CD4-positive, alpha-beta memory T cell (primary cell): ENCODE measurements at regions not wholly inside any gene's neighbourhood (a gene's known extent, or its start where the extent isn't known, plus 50 kb on each side); places are given as distances from the start of the nearest gene placed in this dataset.

Experiments used
- CTCF ChIA-PET: fragments of 350-600 bp; sonication (Branson Sonifier 250); formaldehyde crosslinking; loops from one replicate; lab custom pipeline; 2021; ENCODE audit warnings: inconsistent platforms; ENCODE audit not compliant: partially characterized antibody; lab: Charles Lee
- POLR2A ChIA-PET: fragments of 350-600 bp; sonication (Branson Sonifier 250); formaldehyde crosslinking; loops from one replicate; lab custom pipeline; 2021; ENCODE audit not compliant: partially characterized antibody; lab: Charles Lee
- DNase-seq, 5 donors: peaks; one replicate each; pipeline versions ENCODE4 v3.0.0 to v3.0.0-alpha.2; 2020 to 2022; ENCODE audit warnings: mixed read lengths in 1 of 5
- H3K27ac ChIP-seq: one replicate; pipeline ENCODE4 v1.7.0; 2013; ENCODE audit warnings: low read depth, low read length
- H3K27me3 ChIP-seq: 2 replicates; pipeline ENCODE4 v1.7.0; 2013; ENCODE audit warnings: mild to moderate bottlenecking, low read length, moderate library complexity; ENCODE audit not compliant: insufficient read depth
- H3K36me3 ChIP-seq: 2 replicates; pipeline ENCODE4 v1.7.0; 2013; ENCODE audit warnings: mild to moderate bottlenecking, low read length, moderate library complexity; ENCODE audit not compliant: insufficient read depth
- H3K4me1 ChIP-seq: 2 replicates; pipeline ENCODE4 v1.7.0; 2013; ENCODE audit warnings: mild to moderate bottlenecking, low read length, moderate library complexity; ENCODE audit not compliant: insufficient read depth
- H3K4me3 ChIP-seq, 2 donors: one replicate each; pipeline ENCODE4 v1.7.0; 2013; ENCODE audit warnings: low read length in 2 of 2, mild to moderate bottlenecking in 1 of 2
- H3K9me3 ChIP-seq, 2 donors: one replicate each; pipeline ENCODE4 v1.7.0; 2013; ENCODE audit warnings: low read length in 2 of 2, control low read depth in 1 of 2; ENCODE audit not compliant: control insufficient read depth in 1 of 2
- H3K27ac Mint-ChIP-seq, 7 donors: one replicate each; pipeline ENCODE4 v1.8.0; 2020 to 2021; ENCODE audit warnings: mixed read lengths in 7 of 7, mild to moderate bottlenecking in 6 of 7, inconsistent platforms in 3 of 7, moderate library complexity in 3 of 7
- H3K27me3 Mint-ChIP-seq, 2 donors: one replicate each; pipeline ENCODE4 v1.8.0; 2020 to 2021; ENCODE audit warnings: mixed read lengths in 2 of 2
- H3K36me3 Mint-ChIP-seq, 2 donors: one replicate each; pipeline ENCODE4 v1.8.0; 2020 to 2021; ENCODE audit warnings: mixed read lengths in 2 of 2, inconsistent platforms in 1 of 2, mild to moderate bottlenecking in 1 of 2
- H3K4me1 Mint-ChIP-seq, 4 donors: one replicate each; pipeline ENCODE4 v1.8.0; 2020 to 2021; ENCODE audit warnings: mixed read lengths in 4 of 4, mild to moderate bottlenecking in 1 of 4
- H3K4me3 Mint-ChIP-seq, 8 donors: one replicate each; pipeline ENCODE4 v1.8.0; 2020 to 2021; ENCODE audit warnings: mixed read lengths in 8 of 8, mild to moderate bottlenecking in 7 of 8, moderate library complexity in 6 of 8, inconsistent platforms in 3 of 8
- H3K9me3 Mint-ChIP-seq, 8 donors: one replicate each; pipeline ENCODE4 v1.8.0; 2020 to 2021; ENCODE audit warnings: mixed read lengths in 8 of 8, mild to moderate bottlenecking in 5 of 8, inconsistent platforms in 3 of 8, moderate library complexity in 1 of 8
- intact Hi-C: fragments of 100-400 bp; cut with micrococcal nuclease; formaldehyde crosslinking; loops from one replicate; pipeline ENCODE4 v1.15.1; 2023

GRCh38 chr2:215619022-215619958 is 183.4 kb upstream of the FN1 start:
- DNase-seq: no peak
- no peak overlapping the region for H3K4me3 ChIP-seq
- H3K9me3 ChIP-seq: no peaks in the 10 kb centered on the region
- Mint-ChIP-seq H3K36me3 (no peaks in the 10 kb centered on the region), H3K27me3 (peaks cover 0 to 5% of the 10 kb centered on the region in 2 donors), H3K27ac (no peak overlapping the region), H3K9me3 (peaks cover 0 to 2% (median 0%) of the 10 kb centered on the region in 8 donors), H3K4me1 (peaks cover 0 to 5% (median 1%) of the 10 kb centered on the region in 4 donors), H3K4me3 (peak overlapping the region in 2 of 8 donors; percentile 63 to 67)
- no peaks in the 10 kb centered on the region for H3K27me3 ChIP-seq
- H3K27ac ChIP-seq: no peak overlapping the region
- H3K36me3 ChIP-seq: no peaks in the 10 kb centered on the region
- intact Hi-C loops: no loop called here
- no peaks in the 10 kb centered on the region for H3K4me1 ChIP-seq
- ChIA-PET POLR2A (no interaction called here), CTCF (no interaction called here)

GRCh38 chr2:215618145-215618544 is 182.3 kb upstream of the FN1 start:
- no peaks in the 10 kb centered on the region for H3K27me3 ChIP-seq
- intact Hi-C loops: no loop called here
- H3K4me1 ChIP-seq: no peaks in the 10 kb centered on the region
- H3K27me3 Mint-ChIP-seq: peaks cover 0 to 5% of the 10 kb centered on the region in 2 donors
- H3K27ac ChIP-seq: no peak overlapping the region
- peaks cover 0 to 2% (median 0%) of the 10 kb centered on the region in 8 donors for H3K9me3 Mint-ChIP-seq
- ChIA-PET POLR2A (no interaction called here), CTCF (no interaction called here)
- H3K27ac Mint-ChIP-seq: no peak overlapping the region
- DNase-seq: no peak
- no peaks in the 10 kb centered on the region for H3K36me3 ChIP-seq
- H3K4me3 Mint-ChIP-seq: no peak overlapping the region
- no peak overlapping the region for H3K4me3 ChIP-seq
- no peaks in the 10 kb centered on the region for H3K36me3 Mint-ChIP-seq
- no peaks in the 10 kb centered on the region for H3K9me3 ChIP-seq
- peaks cover 0 to 5% (median 1%) of the 10 kb centered on the region in 4 donors for H3K4me1 Mint-ChIP-seq

GRCh38 chr2:215617060-215617824 is 181.4 kb upstream of the FN1 start:
- Mint-ChIP-seq H3K4me1 (peaks cover 0 to 5% (median 1%) of the 10 kb centered on the region in 4 donors), H3K4me3 (no peak overlapping the region), H3K27ac (no peak overlapping the region), H3K9me3 (peaks cover 0 to 2% (median 0%) of the 10 kb centered on the region in 8 donors), H3K27me3 (peaks cover 1 to 5% of the 10 kb centered on the region in 2 donors), H3K36me3 (no peaks in the 10 kb centered on the region)
- no peaks in the 10 kb centered on the region for H3K36me3 ChIP-seq
- POLR2A ChIA-PET: no interaction called here
- H3K4me1 ChIP-seq: no peaks in the 10 kb centered on the region
- no peaks in the 10 kb centered on the region for H3K9me3 ChIP-seq
- no peak overlapping the region for H3K27ac ChIP-seq
- H3K27me3 ChIP-seq: no peaks in the 10 kb centered on the region
- DNase-seq: no peak
- intact Hi-C loops: no loop called here
- CTCF ChIA-PET: no interaction called here
- no peak overlapping the region for H3K4me3 ChIP-seq

GRCh38 chr2:215615803-215616174 is 179.9 kb upstream of the FN1 start:
- POLR2A ChIA-PET: no interaction called here

GRCh38 chr2:215615067-215615802 is 179.4 kb upstream of the FN1 start:
- intact Hi-C loops: no loop called here
- ChIA-PET POLR2A (no interaction called here), CTCF (no interaction called here)
- Mint-ChIP-seq H3K36me3 (no peaks in the 10 kb centered on the region), H3K4me1 (peaks cover 0 to 5% (median 1%) of the 10 kb centered on the region in 4 donors), H3K4me3 (no peak overlapping the region), H3K9me3 (peaks cover 0 to 2% (median 0%) of the 10 kb centered on the region in 8 donors), H3K27me3 (peaks cover 1 to 5% of the 10 kb centered on the region in 2 donors), H3K27ac (no peak overlapping the region)
- DNase-seq: no peak
- no peaks in the 10 kb centered on the region for H3K36me3 ChIP-seq
- no peaks in the 10 kb centered on the region for H3K4me1 ChIP-seq
- H3K4me3 ChIP-seq: no peak overlapping the region
- no peak overlapping the region for H3K27ac ChIP-seq
- H3K9me3 ChIP-seq: no peaks in the 10 kb centered on the region
- no peaks in the 10 kb centered on the region for H3K27me3 ChIP-seq

More at GRCh38 chr2:215615803-215616174, 179.9 kb upstream of the FN1 start:
- Mint-ChIP-seq H3K36me3 (no peaks in the 10 kb centered on the region), H3K4me1 (peaks cover 0 to 5% (median 1%) of the 10 kb centered on the region in 4 donors), H3K27me3 (peaks cover 1 to 5% of the 10 kb centered on the region in 2 donors), H3K27ac (no peak overlapping the region), H3K4me3 (no peak overlapping the region), H3K9me3 (peaks cover 0 to 2% (median 0%) of the 10 kb centered on the region in 8 donors)
- no peak for DNase-seq
- Histone ChIP-seq H3K4me3 (no peak overlapping the region), H3K9me3 (no peaks in the 10 kb centered on the region), H3K27me3 (no peaks in the 10 kb centered on the region), H3K36me3 (no peaks in the 10 kb centered on the region), H3K27ac (no peak overlapping the region), H3K4me1 (no peaks in the 10 kb centered on the region)
- CTCF ChIA-PET: no interaction called here
- intact Hi-C loops: no loop called here

- Mint-ChIP-seq H3K9me3 (peaks cover 0 to 2% (median 0%) of the 10 kb centered on the region in 8 donors), H3K27me3 (peaks cover 1 to 5% of the 10 kb centered on the region in 2 donors), H3K27ac (peak overlapping the region in 1 of 7 donors; percentile 67), H3K36me3 (no peaks in the 10 kb centered on the region), H3K4me1 (peaks cover 0 to 1% (median 0%) of the 10 kb centered on the region in 4 donors), H3K4me3 (no peak overlapping the region)
- H3K27me3 ChIP-seq: no peaks in the 10 kb centered on the region
- no peaks in the 10 kb centered on the region for H3K9me3 ChIP-seq
- no peak for DNase-seq
- no peak overlapping the region for H3K27ac ChIP-seq
- H3K36me3 ChIP-seq: no peaks in the 10 kb centered on the region
- ChIA-PET POLR2A (no interaction called here), CTCF (no interaction called here)
- no peaks in the 10 kb centered on the region for H3K4me1 ChIP-seq
- intact Hi-C loops: no loop called here
- H3K4me3 ChIP-seq: no peak overlapping the region
These were observed 178.4 kb upstream of the FN1 start for GRCh38 chr2:215614296-215614695.
